ENCODE measurements at regions not wholly inside any gene's neighbourhood (a gene's known extent, or its start where the extent isn't known, plus 50 kb on each side); places are given as distances from the start of the nearest gene placed in this dataset.

- Histone ChIP-seq H3K9me3 (ENCODE audit: control extremely low read depth in 1 of 5, control insufficient read depth in 4 of 5, insufficient read depth in 2 of 5, low read depth in 1 of 5, low read length in 4 of 5) (no peaks in the 10 kb centered on the region), H3K36me3 (ENCODE audit: control insufficient read depth in 4 of 4, insufficient read depth in 4 of 4, low read length in 3 of 4) (no peaks in the 10 kb centered on the region), H3K27ac (ENCODE audit: insufficient read depth in 1 of 2, low read depth in 1 of 2, low read length in 2 of 2, poor library complexity in 1 of 2, severe bottlenecking in 2 of 2) (no peak overlapping the region), H3K4me3 (ENCODE audit: control insufficient read depth in 1 of 7, extremely low read depth in 1 of 7, insufficient read depth in 4 of 7, low read depth in 2 of 7, low read length in 6 of 7) (no peak overlapping the region), H3K4me1 (ENCODE audit: control extremely low read depth in 1 of 4, control insufficient read depth in 4 of 4, insufficient read depth in 4 of 4, low read length in 3 of 4) (no peaks in the 10 kb centered on the region), H3K27me3 (replicated peaks in 2 of 5; ENCODE audit: control insufficient read depth in 4 of 5, insufficient read depth in 5 of 5, low read length in 4 of 5) (peaks cover 0 to 2% (median 0%) of the 10 kb centered on the region in 5 experiments)
- WGBS (ENCODE audit: insufficient coverage) = no CpG with 5 or more reads among the region's 1 CpG
- ChIA-PET CTCF (no interaction called here), POLR2A (no interaction called here)
- no peak for DNase-seq
These were observed 1356.8 kb upstream of the ACO1 start for GRCh38 chr9:31027678-31028077.

GRCh38 chr9:31028137-31028536 is 1356.3 kb upstream of the ACO1 start:
- Histone ChIP-seq H3K27me3 (replicated peaks in 2 of 5; ENCODE audit: control insufficient read depth in 4 of 5, insufficient read depth in 5 of 5, low read length in 4 of 5) (peaks cover 0 to 2% (median 0%) of the 10 kb centered on the region in 5 experiments), H3K27ac (ENCODE audit: insufficient read depth in 1 of 2, low read depth in 1 of 2, low read length in 2 of 2, poor library complexity in 1 of 2, severe bottlenecking in 2 of 2) (no peak overlapping the region), H3K9me3 (ENCODE audit: control extremely low read depth in 1 of 5, control insufficient read depth in 4 of 5, insufficient read depth in 2 of 5, low read depth in 1 of 5, low read length in 4 of 5) (no peaks in the 10 kb centered on the region), H3K4me1 (ENCODE audit: control extremely low read depth in 1 of 4, control insufficient read depth in 4 of 4, insufficient read depth in 4 of 4, low read length in 3 of 4) (no peaks in the 10 kb centered on the region), H3K36me3 (ENCODE audit: control insufficient read depth in 4 of 4, insufficient read depth in 4 of 4, low read length in 3 of 4) (no peaks in the 10 kb centered on the region), H3K4me3 (ENCODE audit: control insufficient read depth in 1 of 7, extremely low read depth in 1 of 7, insufficient read depth in 4 of 7, low read depth in 2 of 7, low read length in 6 of 7) (no peak overlapping the region)
- DNase-seq = no peak
- 96% methylated on average over 4 of the region's 8 CpGs for WGBS (ENCODE audit: insufficient coverage)
- ChIA-PET POLR2A (no interaction called here), CTCF (no interaction called here)

GRCh38 chr9:31030741-31031202 is 1353.7 kb upstream of the ACO1 start:
- CTCF ChIA-PET = interaction anchor here (0.7 kb wide), 1 partner anchor 14 kb away, joined by 3 read pairs; no protein-coding TSS in a partner anchor
- WGBS (ENCODE audit: insufficient coverage) = 28% methylated on average over 5 of the region's 6 CpGs

GRCh38 chr9:31032206-31032605 is 1352.2 kb upstream of the ACO1 start:
- no peak for DNase-seq
- WGBS (ENCODE audit: insufficient coverage) = 100% methylated on average over 1 of the region's 3 CpGs
- H3K4me1 ChIP-seq (ENCODE audit: control extremely low read depth in 1 of 4, control insufficient read depth in 4 of 4, insufficient read depth in 4 of 4, low read length in 3 of 4) = no peaks in the 10 kb centered on the region
- ChIA-PET CTCF (no interaction called here), POLR2A (interaction anchor here (0.7 kb wide), 1 partner anchor 807 kb away, joined by 5 read pairs; no protein-coding TSS in a partner anchor)
- peaks cover 0 to 2% (median 0%) of the 10 kb centered on the region in 5 experiments for H3K27me3 ChIP-seq (replicated peaks in 2 of 5; ENCODE audit: control insufficient read depth in 4 of 5, insufficient read depth in 5 of 5, low read length in 4 of 5)
- no peak overlapping the region for H3K27ac ChIP-seq (ENCODE audit: insufficient read depth in 1 of 2, low read depth in 1 of 2, low read length in 2 of 2, poor library complexity in 1 of 2, severe bottlenecking in 2 of 2)
- no peaks in the 10 kb centered on the region for H3K9me3 ChIP-seq (ENCODE audit: control extremely low read depth in 1 of 5, control insufficient read depth in 4 of 5, insufficient read depth in 2 of 5, low read depth in 1 of 5, low read length in 4 of 5)
- no peak overlapping the region for H3K4me3 ChIP-seq (ENCODE audit: control insufficient read depth in 1 of 7, extremely low read depth in 1 of 7, insufficient read depth in 4 of 7, low read depth in 2 of 7, low read length in 6 of 7)
- H3K36me3 ChIP-seq (ENCODE audit: control insufficient read depth in 4 of 4, insufficient read depth in 4 of 4, low read length in 3 of 4) = no peaks in the 10 kb centered on the region

More at GRCh38 chr9:31030741-31031202, 1353.7 kb upstream of the ACO1 start:
- Histone ChIP-seq H3K4me1 (ENCODE audit: control extremely low read depth in 1 of 4, control insufficient read depth in 4 of 4, insufficient read depth in 4 of 4, low read length in 3 of 4) (no peaks in the 10 kb centered on the region), H3K36me3 (ENCODE audit: control insufficient read depth in 4 of 4, insufficient read depth in 4 of 4, low read length in 3 of 4) (no peaks in the 10 kb centered on the region), H3K27me3 (replicated peaks in 2 of 5; ENCODE audit: control insufficient read depth in 4 of 5, insufficient read depth in 5 of 5, low read length in 4 of 5) (peaks cover 0 to 2% (median 0%) of the 10 kb centered on the region in 5 experiments), H3K9me3 (ENCODE audit: control extremely low read depth in 1 of 5, control insufficient read depth in 4 of 5, insufficient read depth in 2 of 5, low read depth in 1 of 5, low read length in 4 of 5) (no peaks in the 10 kb centered on the region), H3K27ac (ENCODE audit: insufficient read depth in 1 of 2, low read depth in 1 of 2, low read length in 2 of 2, poor library complexity in 1 of 2, severe bottlenecking in 2 of 2) (no peak overlapping the region), H3K4me3 (ENCODE audit: control insufficient read depth in 1 of 7, extremely low read depth in 1 of 7, insufficient read depth in 4 of 7, low read depth in 2 of 7, low read length in 6 of 7) (no peak overlapping the region)
- DNase-seq = no peak
- POLR2A ChIA-PET = no interaction called here

GRCh38 chr9:31034311-31034710 is 1350.1 kb upstream of the ACO1 start:
- Histone ChIP-seq H3K9me3 (ENCODE audit: control extremely low read depth in 1 of 5, control insufficient read depth in 4 of 5, insufficient read depth in 2 of 5, low read depth in 1 of 5, low read length in 4 of 5) (no peaks in the 10 kb centered on the region), H3K27ac (ENCODE audit: insufficient read depth in 1 of 2, low read depth in 1 of 2, low read length in 2 of 2, poor library complexity in 1 of 2, severe bottlenecking in 2 of 2) (no peak overlapping the region), H3K36me3 (ENCODE audit: control insufficient read depth in 4 of 4, insufficient read depth in 4 of 4, low read length in 3 of 4) (no peaks in the 10 kb centered on the region), H3K27me3 (replicated peaks in 2 of 5; ENCODE audit: control insufficient read depth in 4 of 5, insufficient read depth in 5 of 5, low read length in 4 of 5) (peaks cover 0 to 2% (median 0%) of the 10 kb centered on the region in 5 experiments), H3K4me3 (ENCODE audit: control insufficient read depth in 1 of 7, extremely low read depth in 1 of 7, insufficient read depth in 4 of 7, low read depth in 2 of 7, low read length in 6 of 7) (no peak overlapping the region), H3K4me1 (ENCODE audit: control extremely low read depth in 1 of 4, control insufficient read depth in 4 of 4, insufficient read depth in 4 of 4, low read length in 3 of 4) (no peaks in the 10 kb centered on the region)
- CTCF ChIA-PET = no interaction called here
- WGBS (ENCODE audit: insufficient coverage) = 96% methylated on average over 3 of the region's 4 CpGs
- no peak for DNase-seq
- POLR2A ChIA-PET = no interaction called here

DNA sequence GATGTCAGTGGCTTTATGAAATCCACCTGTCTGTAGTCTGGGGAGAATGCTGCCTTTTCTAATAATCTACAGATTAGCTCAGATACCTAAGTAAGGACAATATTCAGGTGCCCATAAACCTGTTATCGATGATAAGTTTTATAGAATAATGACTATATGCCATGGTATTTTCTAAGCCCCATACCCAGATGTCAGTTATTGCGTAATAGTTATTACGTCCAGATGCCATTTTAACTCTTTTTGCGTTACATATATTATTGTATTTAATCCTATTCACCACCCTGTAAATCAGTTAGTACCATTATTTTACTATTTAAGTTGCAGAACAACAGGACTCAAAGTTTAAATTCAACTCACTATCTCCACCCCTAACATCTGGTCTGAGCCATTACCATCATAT is 1343.9 kb upstream of the ACO1 start:
- POLR2A ChIA-PET = no interaction called here
- H3K9me3 ChIP-seq (ENCODE audit: control extremely low read depth in 1 of 5, control insufficient read depth in 4 of 5, insufficient read depth in 2 of 5, low read depth in 1 of 5, low read length in 4 of 5) = no peaks in the 10 kb centered on the region
- H3K4me3 ChIP-seq (ENCODE audit: control insufficient read depth in 1 of 7, extremely low read depth in 1 of 7, insufficient read depth in 4 of 7, low read depth in 2 of 7, low read length in 6 of 7) = no peak overlapping the region
- DNase-seq = no peak
- CTCF ChIA-PET = no interaction called here
- no peaks in the 10 kb centered on the region for H3K36me3 ChIP-seq (ENCODE audit: control insufficient read depth in 4 of 4, insufficient read depth in 4 of 4, low read length in 3 of 4)
- H3K27ac ChIP-seq (ENCODE audit: insufficient read depth in 1 of 2, low read depth in 1 of 2, low read length in 2 of 2, poor library complexity in 1 of 2, severe bottlenecking in 2 of 2) = no peak overlapping the region
- no peaks in the 10 kb centered on the region for H3K4me1 ChIP-seq (ENCODE audit: control extremely low read depth in 1 of 4, control insufficient read depth in 4 of 4, insufficient read depth in 4 of 4, low read length in 3 of 4)
- 100% methylated on average over 3 of the region's 4 CpGs for WGBS (ENCODE audit: insufficient coverage)
- H3K27me3 ChIP-seq (replicated peaks in 2 of 5; ENCODE audit: control insufficient read depth in 4 of 5, insufficient read depth in 5 of 5, low read length in 4 of 5) = no peaks in the 10 kb centered on the region

GRCh38 chr9:31045810-31046209 is 1338.6 kb upstream of the ACO1 start:
- no peaks in the 10 kb centered on the region for H3K9me3 ChIP-seq (ENCODE audit: control extremely low read depth in 1 of 5, control insufficient read depth in 4 of 5, insufficient read depth in 2 of 5, low read depth in 1 of 5, low read length in 4 of 5)
- no peaks in the 10 kb centered on the region for H3K36me3 ChIP-seq (ENCODE audit: control insufficient read depth in 4 of 4, insufficient read depth in 4 of 4, low read length in 3 of 4)
- no peak for DNase-seq
- H3K4me1 ChIP-seq (ENCODE audit: control extremely low read depth in 1 of 4, control insufficient read depth in 4 of 4, insufficient read depth in 4 of 4, low read length in 3 of 4) = no peaks in the 10 kb centered on the region
- ChIA-PET CTCF (no interaction called here), POLR2A (no interaction called here)
- H3K27me3 ChIP-seq (replicated peaks in 2 of 5; ENCODE audit: control insufficient read depth in 4 of 5, insufficient read depth in 5 of 5, low read length in 4 of 5) = no peaks in the 10 kb centered on the region
- no peak overlapping the region for H3K4me3 ChIP-seq (ENCODE audit: control insufficient read depth in 1 of 7, extremely low read depth in 1 of 7, insufficient read depth in 4 of 7, low read depth in 2 of 7, low read length in 6 of 7)
- no CpG with 5 or more reads among the region's 1 CpG for WGBS (ENCODE audit: insufficient coverage)
- no peak overlapping the region for H3K27ac ChIP-seq (ENCODE audit: insufficient read depth in 1 of 2, low read depth in 1 of 2, low read length in 2 of 2, poor library complexity in 1 of 2, severe bottlenecking in 2 of 2)
